Suprapubic skin (tissue), 4 donors: ENCODE measurements at regions not wholly inside any gene's neighbourhood (a gene's known extent, or its start where the extent isn't known, plus 50 kb on each side); places are given as distances from the start of the nearest gene placed in this dataset.

Experiments
- EP300 ChIP-seq: sonication (generic); formaldehyde crosslinking; IDR thresholded peaks from one replicate; pipeline ENCODE4 v1.6.1; 2017; ENCODE audit warnings: antibody characterized with exemption
- POLR2A ChIP-seq, 2 donors: fragments of 450-650 bp; IDR thresholded peaks; one replicate each; pipeline ENCODE4 v1.6.1; 2017; ENCODE audit warnings: antibody characterized with exemption in 2 of 2, mild to moderate bottlenecking in 2 of 2, moderate library complexity in 2 of 2
- POLR2AphosphoS5 ChIP-seq, 3 donors: sonication (generic); formaldehyde crosslinking; IDR thresholded peaks; one replicate each; pipeline ENCODE4 v1.6.1; 2017; ENCODE audit warnings: antibody characterized with exemption in 3 of 3
- TF ChIP-seq, protein P1 (sequence below), 2 donors: fragments of 200-600 bp in 1 of 2; fragments of 450-650 bp in 1 of 2; sonication (generic) in 1 of 2; IDR thresholded peaks; one replicate each; pipeline ENCODE4 v1.5.1; 2016 to 2019; ENCODE audit warnings: antibody characterized with exemption in 2 of 2, mild to moderate bottlenecking in 1 of 2, moderate library complexity in 1 of 2

DNA sequence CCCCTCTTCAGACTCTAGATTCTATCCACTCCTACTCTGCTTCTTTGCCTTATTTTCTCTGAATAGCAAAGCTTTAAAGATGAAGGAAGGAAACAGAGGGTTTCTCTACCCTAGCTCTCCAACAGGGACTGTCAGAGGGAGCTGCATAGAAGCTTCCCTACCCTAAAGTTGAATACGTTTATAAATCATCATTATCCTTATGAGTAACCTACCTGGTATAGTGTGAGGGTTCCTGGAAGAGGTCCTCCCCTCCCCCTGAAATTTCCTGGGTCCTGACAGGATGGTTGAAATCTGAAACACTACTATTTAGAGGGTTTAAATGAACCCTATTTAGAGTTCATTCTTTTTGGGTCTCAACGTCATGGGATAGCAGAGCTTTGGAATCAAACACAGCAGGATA is 187.0 kb upstream of the RBPJ start:
- TF ChIP-seq EP300 (no peak), POLR2A (IDR thresholded peaks at IDR 0.05) (no peak), POLR2AphosphoS5 (IDR thresholded peaks at IDR 0.05) (no peak)
- TF ChIP-seq, protein P1, sequence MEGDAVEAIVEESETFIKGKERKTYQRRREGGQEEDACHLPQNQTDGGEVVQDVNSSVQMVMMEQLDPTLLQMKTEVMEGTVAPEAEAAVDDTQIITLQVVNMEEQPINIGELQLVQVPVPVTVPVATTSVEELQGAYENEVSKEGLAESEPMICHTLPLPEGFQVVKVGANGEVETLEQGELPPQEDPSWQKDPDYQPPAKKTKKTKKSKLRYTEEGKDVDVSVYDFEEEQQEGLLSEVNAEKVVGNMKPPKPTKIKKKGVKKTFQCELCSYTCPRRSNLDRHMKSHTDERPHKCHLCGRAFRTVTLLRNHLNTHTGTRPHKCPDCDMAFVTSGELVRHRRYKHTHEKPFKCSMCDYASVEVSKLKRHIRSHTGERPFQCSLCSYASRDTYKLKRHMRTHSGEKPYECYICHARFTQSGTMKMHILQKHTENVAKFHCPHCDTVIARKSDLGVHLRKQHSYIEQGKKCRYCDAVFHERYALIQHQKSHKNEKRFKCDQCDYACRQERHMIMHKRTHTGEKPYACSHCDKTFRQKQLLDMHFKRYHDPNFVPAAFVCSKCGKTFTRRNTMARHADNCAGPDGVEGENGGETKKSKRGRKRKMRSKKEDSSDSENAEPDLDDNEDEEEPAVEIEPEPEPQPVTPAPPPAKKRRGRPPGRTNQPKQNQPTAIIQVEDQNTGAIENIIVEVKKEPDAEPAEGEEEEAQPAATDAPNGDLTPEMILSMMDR (IDR thresholded peaks at IDR 0.05): no peak
